ENCODE measurements at regions not wholly inside any gene's neighbourhood (a gene's known extent, or its start where the extent isn't known, plus 50 kb on each side); places are given as distances from the start of the nearest gene placed in this dataset.
"Not testable (repeated sequence)": the region's sequence is repeated elsewhere in the genome, so short reads cannot be mapped to it uniquely, and the experiment has no call there.

DNA sequence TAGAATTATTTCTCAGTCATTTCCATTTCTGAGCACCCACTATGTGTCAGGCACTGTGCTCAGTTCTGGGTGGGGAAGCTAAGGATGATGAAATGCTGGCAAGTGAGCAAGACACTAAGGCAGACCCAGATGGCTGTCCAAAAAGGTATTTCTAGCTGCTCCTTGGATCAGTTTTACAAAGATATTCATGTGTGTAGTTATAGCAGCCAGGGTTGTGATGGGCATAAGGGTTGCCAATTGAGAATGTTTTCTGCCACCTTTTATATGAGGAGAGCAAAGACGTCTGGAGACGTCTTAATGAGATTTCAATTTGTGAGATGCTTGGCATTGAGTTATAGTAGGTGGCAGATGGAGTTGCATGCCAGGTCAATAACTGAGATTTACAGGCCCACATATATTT lies 197.1 kb upstream of the RASGRP1 start:
- Histone ChIP-seq H3K4me2 (ENCODE audit: low read length) (no peak overlapping the region), H2AFZ (ENCODE audit: low read depth, low read length) (no peak overlapping the region), H3K4me3 (ENCODE audit: insufficient read depth, low read depth, low read length) (no peak overlapping the region), H3K79me2 (ENCODE audit: insufficient read depth, low read length) (no peaks in the 10 kb centered on the region), H3K27me3 (ENCODE audit: insufficient read depth, low read length) (no peaks in the 10 kb centered on the region), H3K9me3 (ENCODE audit: insufficient read depth, low read depth, low read length) (no peaks in the 10 kb centered on the region), H4K20me1 (ENCODE audit: insufficient read depth, low read length) (no peaks in the 10 kb centered on the region), H3K4me1 (ENCODE audit: insufficient read depth, low read length) (peaks cover 14% of the 10 kb centered on the region), H3K9ac (ENCODE audit: low read length) (no peak overlapping the region), H3K36me3 (ENCODE audit: insufficient read depth, low read length) (no peaks in the 10 kb centered on the region), H3K27ac (ENCODE audit: low read depth, low read length) (no peak overlapping the region)
- Mint-ChIP-seq H3K27ac (ENCODE audit: unreplicated experiment) (no peak overlapping the region), H3K9me3 (ENCODE audit: unreplicated experiment) (peaks cover 3% of the 10 kb centered on the region), H3K4me3 (ENCODE audit: unreplicated experiment) (no peak overlapping the region), H3K4me1 (ENCODE audit: low read depth, unreplicated experiment) (peaks cover 10% of the 10 kb centered on the region), H3K27me3 (ENCODE audit: low read depth, unreplicated experiment) (no peaks in the 10 kb centered on the region), H3K36me3 (ENCODE audit: low read depth, unreplicated experiment) (no peaks in the 10 kb centered on the region)
- DNase-seq (ENCODE audit: low read depth) (no peak), FAIRE-seq (no peak)
- TF ChIP-seq, protein P1, sequence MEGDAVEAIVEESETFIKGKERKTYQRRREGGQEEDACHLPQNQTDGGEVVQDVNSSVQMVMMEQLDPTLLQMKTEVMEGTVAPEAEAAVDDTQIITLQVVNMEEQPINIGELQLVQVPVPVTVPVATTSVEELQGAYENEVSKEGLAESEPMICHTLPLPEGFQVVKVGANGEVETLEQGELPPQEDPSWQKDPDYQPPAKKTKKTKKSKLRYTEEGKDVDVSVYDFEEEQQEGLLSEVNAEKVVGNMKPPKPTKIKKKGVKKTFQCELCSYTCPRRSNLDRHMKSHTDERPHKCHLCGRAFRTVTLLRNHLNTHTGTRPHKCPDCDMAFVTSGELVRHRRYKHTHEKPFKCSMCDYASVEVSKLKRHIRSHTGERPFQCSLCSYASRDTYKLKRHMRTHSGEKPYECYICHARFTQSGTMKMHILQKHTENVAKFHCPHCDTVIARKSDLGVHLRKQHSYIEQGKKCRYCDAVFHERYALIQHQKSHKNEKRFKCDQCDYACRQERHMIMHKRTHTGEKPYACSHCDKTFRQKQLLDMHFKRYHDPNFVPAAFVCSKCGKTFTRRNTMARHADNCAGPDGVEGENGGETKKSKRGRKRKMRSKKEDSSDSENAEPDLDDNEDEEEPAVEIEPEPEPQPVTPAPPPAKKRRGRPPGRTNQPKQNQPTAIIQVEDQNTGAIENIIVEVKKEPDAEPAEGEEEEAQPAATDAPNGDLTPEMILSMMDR (IDR thresholded peaks at IDR 0.05; ENCODE audit: insufficient read depth, low read depth, low read length): no peak
- TF ChIP-seq EZH2 (IDR thresholded peaks at IDR 0.05; ENCODE audit: insufficient read depth, low read length): no peak

DNA sequence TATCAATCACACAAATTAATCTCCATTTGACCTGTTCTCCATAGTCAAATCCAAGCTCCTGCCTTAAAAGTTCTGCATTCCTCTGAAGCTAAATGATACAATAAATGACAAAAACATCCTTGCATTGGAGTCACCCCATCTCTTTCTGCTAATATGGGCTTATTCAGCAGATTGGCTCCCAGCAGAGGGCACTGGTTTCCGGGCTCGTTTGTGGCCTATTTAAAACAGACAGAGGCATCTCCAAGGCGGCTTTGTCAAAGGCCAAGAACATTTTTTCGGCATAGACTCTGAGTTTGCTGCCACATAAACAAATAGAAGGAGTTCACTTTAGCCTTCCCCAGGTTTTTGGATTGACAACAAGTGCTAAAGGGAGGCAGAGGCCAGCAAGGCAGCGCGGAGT lies 204.4 kb upstream of the RASGRP1 start:
- DNase-seq (ENCODE audit: low read depth) (peak; percentile 13), FAIRE-seq (peak; percentile 85)
- no peak overlapping the region for H3K4me3 Mint-ChIP-seq (ENCODE audit: unreplicated experiment)
- Histone ChIP-seq H3K27me3 (ENCODE audit: insufficient read depth, low read length) (no peaks in the 10 kb centered on the region), H3K9ac (ENCODE audit: low read length) (no peak overlapping the region), H3K4me2 (ENCODE audit: low read length) (no peak overlapping the region), H3K79me2 (ENCODE audit: insufficient read depth, low read length) (no peaks in the 10 kb centered on the region), H3K27ac (ENCODE audit: low read depth, low read length) (no peak overlapping the region), H2AFZ (ENCODE audit: low read depth, low read length) (no peak overlapping the region), H3K9me3 (ENCODE audit: insufficient read depth, low read depth, low read length) (no peaks in the 10 kb centered on the region), H3K36me3 (ENCODE audit: insufficient read depth, low read length) (no peaks in the 10 kb centered on the region), H4K20me1 (ENCODE audit: insufficient read depth, low read length) (no peaks in the 10 kb centered on the region), H3K4me3 (ENCODE audit: insufficient read depth, low read depth, low read length) (no peak overlapping the region), H3K4me1 (ENCODE audit: insufficient read depth, low read length) (no peaks in the 10 kb centered on the region)
- H3K4me1 Mint-ChIP-seq (ENCODE audit: low read depth, unreplicated experiment): no peaks in the 10 kb centered on the region
- no peak overlapping the region for H3K27ac Mint-ChIP-seq (ENCODE audit: unreplicated experiment)
- H3K27me3 Mint-ChIP-seq (ENCODE audit: low read depth, unreplicated experiment): peaks cover 6% of the 10 kb centered on the region
- peaks cover 3% of the 10 kb centered on the region for H3K9me3 Mint-ChIP-seq (ENCODE audit: unreplicated experiment)
- TF ChIP-seq, protein P1 (IDR thresholded peaks at IDR 0.05; ENCODE audit: insufficient read depth, low read depth, low read length): peak; percentile 32
- TF ChIP-seq EZH2 (IDR thresholded peaks at IDR 0.05; ENCODE audit: insufficient read depth, low read length): no peak
- no peaks in the 10 kb centered on the region for H3K36me3 Mint-ChIP-seq (ENCODE audit: low read depth, unreplicated experiment)

DNA sequence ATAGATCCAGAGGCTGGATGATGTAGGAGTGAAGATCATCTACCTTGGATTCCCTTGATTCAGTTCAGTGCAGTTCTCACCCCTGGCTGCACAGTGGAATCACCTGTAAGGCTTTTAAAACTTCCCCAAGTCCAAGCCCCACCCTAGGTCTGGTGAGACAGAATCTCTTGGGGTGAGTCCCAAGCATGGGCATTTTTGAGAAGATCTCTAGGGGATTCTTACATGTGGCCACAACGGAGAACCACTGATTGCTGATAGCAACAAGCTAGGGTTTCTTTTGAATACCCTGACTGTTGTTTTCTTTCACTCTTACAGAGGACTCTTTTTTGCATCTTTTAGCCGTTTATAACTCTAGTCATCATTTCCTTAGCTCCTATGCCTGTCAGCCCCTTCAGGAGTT lies 204.9 kb upstream of the RASGRP1 start:
- no peaks in the 10 kb centered on the region for H3K36me3 Mint-ChIP-seq (ENCODE audit: low read depth, unreplicated experiment)
- no peak for FAIRE-seq

GRCh38 chr15:38774076-38774475 lies 209.5 kb upstream of the RASGRP1 start:
- DNase-seq (ENCODE audit: low read depth); H3K27ac Mint-ChIP-seq (ENCODE audit: unreplicated experiment); H3K79me2 ChIP-seq (ENCODE audit: insufficient read depth, low read length); H3K9ac ChIP-seq (ENCODE audit: low read length); H3K27me3 Mint-ChIP-seq (ENCODE audit: low read depth, unreplicated experiment); H3K4me2 ChIP-seq (ENCODE audit: low read length); H3K36me3 Mint-ChIP-seq (ENCODE audit: low read depth, unreplicated experiment); H3K36me3 ChIP-seq (ENCODE audit: insufficient read depth, low read length); H3K9me3 ChIP-seq (ENCODE audit: insufficient read depth, low read depth, low read length); H2AFZ ChIP-seq (ENCODE audit: low read depth, low read length); H3K9me3 Mint-ChIP-seq (ENCODE audit: unreplicated experiment); H3K4me1 ChIP-seq (ENCODE audit: insufficient read depth, low read length); H3K4me1 Mint-ChIP-seq (ENCODE audit: low read depth, unreplicated experiment); H3K27me3 ChIP-seq (ENCODE audit: insufficient read depth, low read length); FAIRE-seq; H3K4me3 ChIP-seq (ENCODE audit: insufficient read depth, low read depth, low read length); H3K4me3 Mint-ChIP-seq (ENCODE audit: unreplicated experiment); H4K20me1 ChIP-seq (ENCODE audit: insufficient read depth, low read length); H3K27ac ChIP-seq (ENCODE audit: low read depth, low read length): not testable (repeated sequence)

More for the DNA sequence above, 204.9 kb upstream of the RASGRP1 start:
- no peak overlapping the region for H3K9ac ChIP-seq (ENCODE audit: low read length)
- no peaks in the 10 kb centered on the region for H3K27me3 ChIP-seq (ENCODE audit: insufficient read depth, low read length)
- H3K27ac ChIP-seq (ENCODE audit: low read depth, low read length): no peak overlapping the region
- no peaks in the 10 kb centered on the region for H4K20me1 ChIP-seq (ENCODE audit: insufficient read depth, low read length)
- no peaks in the 10 kb centered on the region for H3K4me1 ChIP-seq (ENCODE audit: insufficient read depth, low read length)
- Mint-ChIP-seq H3K4me3 (ENCODE audit: unreplicated experiment) (no peak overlapping the region), H3K9me3 (ENCODE audit: unreplicated experiment) (peaks cover 3% of the 10 kb centered on the region), H3K27ac (ENCODE audit: unreplicated experiment) (no peak overlapping the region), H3K4me1 (ENCODE audit: low read depth, unreplicated experiment) (no peaks in the 10 kb centered on the region), H3K27me3 (ENCODE audit: low read depth, unreplicated experiment) (peaks cover 6% of the 10 kb centered on the region)
- no peaks in the 10 kb centered on the region for H3K9me3 ChIP-seq (ENCODE audit: insufficient read depth, low read depth, low read length)
- no peak overlapping the region for H3K4me3 ChIP-seq (ENCODE audit: insufficient read depth, low read depth, low read length)
- no peak for TF ChIP-seq EZH2 (IDR thresholded peaks at IDR 0.05; ENCODE audit: insufficient read depth, low read length)
- TF ChIP-seq, protein P1 (IDR thresholded peaks at IDR 0.05; ENCODE audit: insufficient read depth, low read depth, low read length): no peak
- H3K36me3 ChIP-seq (ENCODE audit: insufficient read depth, low read length): no peaks in the 10 kb centered on the region
- no peaks in the 10 kb centered on the region for H3K79me2 ChIP-seq (ENCODE audit: insufficient read depth, low read length)
- no peak overlapping the region for H3K4me2 ChIP-seq (ENCODE audit: low read length)
- H2AFZ ChIP-seq (ENCODE audit: low read depth, low read length): no peak overlapping the region
- DNase-seq (ENCODE audit: low read depth): no peak
